ENCODE measurements at regions not wholly inside any gene's neighbourhood (a gene's known extent, or its start where the extent isn't known, plus 50 kb on each side); places are given as distances from the start of the nearest gene placed in this dataset.

DNA sequence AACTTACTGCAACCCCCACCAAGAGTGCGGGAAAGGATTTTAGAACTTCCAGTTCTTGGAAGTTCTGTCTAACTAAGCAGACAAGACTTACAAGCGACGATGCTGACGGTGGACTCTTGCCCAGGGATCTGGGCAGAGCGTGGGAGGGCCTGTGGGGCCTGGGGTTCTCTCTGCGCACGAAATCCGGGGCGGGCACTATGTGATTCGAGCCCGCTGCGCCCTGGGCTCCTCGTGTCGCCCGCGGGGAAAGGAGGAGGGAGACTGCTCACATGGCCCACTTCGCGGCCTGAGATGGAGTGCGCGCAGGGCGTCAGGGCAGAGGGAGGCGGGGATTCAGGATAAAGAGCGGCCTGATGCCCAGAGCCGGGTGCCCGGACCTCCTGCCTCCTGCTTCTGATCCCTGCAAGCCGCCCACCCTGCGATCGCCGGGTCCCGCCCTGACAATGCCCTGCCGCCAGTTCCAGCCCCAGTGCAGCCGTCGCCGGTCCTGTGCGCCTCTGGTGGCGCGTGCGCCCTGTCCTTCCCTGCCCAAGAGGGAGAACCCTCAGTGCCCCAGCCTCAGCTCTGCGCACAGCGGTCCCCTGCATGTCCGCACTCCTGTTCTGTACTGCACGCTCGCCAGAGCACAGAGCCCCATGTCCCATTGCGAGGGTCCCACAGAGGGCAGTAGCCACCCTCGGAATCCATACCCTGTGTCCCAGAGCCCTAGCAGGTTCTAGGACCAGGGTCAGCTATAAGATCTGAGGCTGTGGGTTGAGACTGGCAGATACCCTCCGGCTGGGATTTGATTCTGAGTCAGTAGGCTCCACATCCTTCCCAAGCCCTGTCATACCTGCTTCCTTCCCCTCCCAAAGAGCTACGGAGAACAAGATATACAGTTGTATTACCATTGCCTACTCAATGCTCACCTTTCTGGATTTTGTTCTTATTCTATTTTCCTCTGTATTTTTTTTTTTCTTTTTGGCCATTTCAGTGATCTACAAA is 99.4 kb upstream of the TMEM106B start:
- H3K27ac ChIP-seq (ENCODE audit: low read depth in 2 of 2, low read length in 2 of 2), result no peak overlapping the region
- no peaks in the 10 kb centered on the region for H3K36me3 ChIP-seq (ENCODE audit: control insufficient read depth in 2 of 2, insufficient read depth in 2 of 2, low read length in 2 of 2)
- H3K9ac ChIP-seq (ENCODE audit: low read depth in 1 of 2, low read length in 2 of 2), result no peak overlapping the region
- H3K4me3 ChIP-seq (ENCODE audit: low read length in 2 of 2), result no peak overlapping the region
- H3K4me1 ChIP-seq (ENCODE audit: control insufficient read depth in 2 of 2, insufficient read depth in 2 of 2, low read length in 2 of 2), result peaks cover 2 to 7% of the 10 kb centered on the region in 2 donors
- no peaks in the 10 kb centered on the region for H3K27me3 ChIP-seq (ENCODE audit: control insufficient read depth in 2 of 2, insufficient read depth in 2 of 2, low read length in 2 of 2)
- H3K9me3 ChIP-seq (ENCODE audit: control insufficient read depth in 2 of 2, low read length in 2 of 2), result no peaks in the 10 kb centered on the region

DNA sequence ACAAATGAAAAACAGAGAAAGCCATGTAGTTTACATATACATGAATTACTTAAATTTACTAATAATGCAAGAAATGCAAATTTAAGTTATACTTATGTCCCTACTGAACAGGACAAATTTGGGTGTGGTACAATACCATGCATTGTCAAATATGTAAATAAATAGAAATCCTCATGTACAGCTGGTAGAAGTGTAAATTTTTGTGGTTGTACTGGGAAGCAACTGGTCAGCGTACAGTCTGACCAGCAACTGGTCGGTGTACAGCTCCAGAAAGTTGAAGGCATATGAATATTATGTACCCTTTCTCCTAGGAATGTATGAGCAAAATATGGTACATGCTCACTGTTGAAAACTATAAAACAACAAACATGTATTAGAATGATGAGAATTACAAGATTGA is 93.9 kb upstream of the TMEM106B start:
- no peaks in the 10 kb centered on the region for H3K9me3 ChIP-seq (ENCODE audit: control insufficient read depth in 2 of 2, low read length in 2 of 2)
- H3K4me1 ChIP-seq (ENCODE audit: control insufficient read depth in 2 of 2, insufficient read depth in 2 of 2, low read length in 2 of 2), result no peaks in the 10 kb centered on the region
- H3K27me3 ChIP-seq (ENCODE audit: control insufficient read depth in 2 of 2, insufficient read depth in 2 of 2, low read length in 2 of 2), result no peaks in the 10 kb centered on the region
- no peak overlapping the region for H3K4me3 ChIP-seq (ENCODE audit: low read length in 2 of 2)
- H3K27ac ChIP-seq (ENCODE audit: low read depth in 2 of 2, low read length in 2 of 2), result no peak overlapping the region
- no peaks in the 10 kb centered on the region for H3K36me3 ChIP-seq (ENCODE audit: control insufficient read depth in 2 of 2, insufficient read depth in 2 of 2, low read length in 2 of 2)
- H3K9ac ChIP-seq (ENCODE audit: low read depth in 1 of 2, low read length in 2 of 2), result no peak overlapping the region

DNA sequence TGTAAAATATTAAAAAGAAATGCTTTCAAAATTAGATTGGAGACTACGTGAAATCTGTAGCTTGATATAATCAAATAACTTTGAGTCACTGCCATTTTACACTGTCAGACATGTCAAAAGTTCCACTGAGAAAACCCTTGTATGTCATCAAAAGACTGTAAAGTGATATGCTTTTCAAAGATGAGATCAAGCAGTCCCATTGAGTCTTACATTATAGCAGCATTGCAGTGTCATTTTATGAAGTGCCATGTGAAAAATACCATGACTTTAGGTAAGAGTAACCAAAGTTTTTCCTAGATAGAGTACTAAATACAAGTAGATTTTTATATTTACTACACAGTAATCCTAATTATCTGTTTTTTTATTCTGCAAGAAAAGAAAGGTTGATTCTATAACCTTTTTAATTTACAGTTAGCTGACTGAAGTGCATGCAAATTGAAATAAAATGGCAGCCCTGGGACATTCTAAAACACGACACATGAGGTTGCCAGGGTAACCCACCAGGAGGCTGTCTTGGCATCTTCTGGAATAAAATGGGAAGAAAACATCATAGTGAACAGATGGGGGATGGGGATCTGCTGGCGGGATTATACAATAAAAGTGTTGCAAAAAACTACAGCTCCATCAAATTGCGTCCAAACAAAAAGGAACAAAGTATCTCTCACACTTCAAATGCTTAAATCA is 91.3 kb upstream of the TMEM106B start:
- Histone ChIP-seq H3K36me3 (ENCODE audit: control insufficient read depth in 2 of 2, insufficient read depth in 2 of 2, low read length in 2 of 2) (no peaks in the 10 kb centered on the region), H3K27me3 (ENCODE audit: control insufficient read depth in 2 of 2, insufficient read depth in 2 of 2, low read length in 2 of 2) (no peaks in the 10 kb centered on the region), H3K9ac (ENCODE audit: low read depth in 1 of 2, low read length in 2 of 2) (no peak overlapping the region), H3K27ac (ENCODE audit: low read depth in 2 of 2, low read length in 2 of 2) (no peak overlapping the region), H3K4me1 (ENCODE audit: control insufficient read depth in 2 of 2, insufficient read depth in 2 of 2, low read length in 2 of 2) (no peaks in the 10 kb centered on the region), H3K9me3 (ENCODE audit: control insufficient read depth in 2 of 2, low read length in 2 of 2) (no peaks in the 10 kb centered on the region), H3K4me3 (ENCODE audit: low read length in 2 of 2) (no peak overlapping the region)

GRCh38 chr7:12120632-12121031 is 90.5 kb upstream of the TMEM106B start:
- no peaks in the 10 kb centered on the region for H3K27me3 ChIP-seq (ENCODE audit: control insufficient read depth in 2 of 2, insufficient read depth in 2 of 2, low read length in 2 of 2)
- H3K27ac ChIP-seq (ENCODE audit: low read depth in 2 of 2, low read length in 2 of 2), result no peak overlapping the region
- no peaks in the 10 kb centered on the region for H3K36me3 ChIP-seq (ENCODE audit: control insufficient read depth in 2 of 2, insufficient read depth in 2 of 2, low read length in 2 of 2)
- no peak overlapping the region for H3K4me3 ChIP-seq (ENCODE audit: low read length in 2 of 2)
- H3K4me1 ChIP-seq (ENCODE audit: control insufficient read depth in 2 of 2, insufficient read depth in 2 of 2, low read length in 2 of 2), result no peaks in the 10 kb centered on the region
- H3K9me3 ChIP-seq (ENCODE audit: control insufficient read depth in 2 of 2, low read length in 2 of 2), result no peaks in the 10 kb centered on the region
- no peak overlapping the region for H3K9ac ChIP-seq (ENCODE audit: low read depth in 1 of 2, low read length in 2 of 2)

DNA sequence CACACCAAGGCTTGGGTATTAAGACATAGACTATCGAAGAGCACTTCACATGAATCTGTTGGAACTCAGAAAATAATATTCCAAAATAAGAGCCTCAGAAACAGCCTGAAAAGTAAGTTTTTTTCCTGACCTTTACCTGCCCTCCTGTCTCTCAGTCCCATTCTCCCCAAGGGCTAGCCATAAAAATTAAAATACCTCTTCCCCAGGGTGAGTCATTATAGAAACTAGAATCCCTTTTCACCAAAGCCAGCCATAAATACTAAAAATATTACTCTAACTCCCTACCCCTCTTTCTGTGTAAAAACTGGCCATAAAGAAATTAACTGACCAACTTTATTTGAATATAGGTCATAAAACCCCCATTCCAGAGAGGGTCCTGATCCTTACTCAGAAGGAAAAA is 87.9 kb upstream of the TMEM106B start:
- Histone ChIP-seq H3K9ac (ENCODE audit: low read depth in 1 of 2, low read length in 2 of 2) (no peak overlapping the region), H3K4me1 (ENCODE audit: control insufficient read depth in 2 of 2, insufficient read depth in 2 of 2, low read length in 2 of 2) (no peaks in the 10 kb centered on the region), H3K36me3 (ENCODE audit: control insufficient read depth in 2 of 2, insufficient read depth in 2 of 2, low read length in 2 of 2) (no peaks in the 10 kb centered on the region), H3K9me3 (ENCODE audit: control insufficient read depth in 2 of 2, low read length in 2 of 2) (no peaks in the 10 kb centered on the region), H3K27ac (ENCODE audit: low read depth in 2 of 2, low read length in 2 of 2) (no peak overlapping the region), H3K4me3 (ENCODE audit: low read length in 2 of 2) (no peak overlapping the region), H3K27me3 (ENCODE audit: control insufficient read depth in 2 of 2, insufficient read depth in 2 of 2, low read length in 2 of 2) (no peaks in the 10 kb centered on the region)

DNA sequence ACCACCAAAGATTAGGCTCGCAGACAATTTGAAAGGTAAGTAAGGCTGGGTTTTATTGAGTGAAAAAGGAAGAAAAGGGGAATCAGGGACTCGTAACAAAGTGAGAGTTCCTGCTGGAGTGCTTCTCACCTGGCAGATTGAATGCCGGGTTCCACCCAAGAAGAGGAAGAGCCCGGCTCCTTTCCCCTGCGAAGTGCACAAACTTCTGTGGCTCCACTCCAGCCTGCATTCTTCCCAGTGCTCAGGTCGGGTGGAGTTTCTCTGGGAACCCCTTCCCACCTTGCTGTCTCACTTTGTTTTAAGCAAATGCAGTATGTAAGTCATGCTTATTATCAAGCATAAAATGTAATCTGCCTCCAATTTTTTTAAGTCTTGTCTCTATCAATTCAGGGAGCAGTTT is 87.1 kb upstream of the TMEM106B start:
- H3K9me3 ChIP-seq (ENCODE audit: control insufficient read depth in 2 of 2, low read length in 2 of 2), result no peaks in the 10 kb centered on the region
- no peak overlapping the region for H3K9ac ChIP-seq (ENCODE audit: low read depth in 1 of 2, low read length in 2 of 2)
- H3K36me3 ChIP-seq (ENCODE audit: control insufficient read depth in 2 of 2, insufficient read depth in 2 of 2, low read length in 2 of 2), result no peaks in the 10 kb centered on the region
- H3K27ac ChIP-seq (ENCODE audit: low read depth in 2 of 2, low read length in 2 of 2), result no peak overlapping the region
- H3K4me1 ChIP-seq (ENCODE audit: control insufficient read depth in 2 of 2, insufficient read depth in 2 of 2, low read length in 2 of 2), result no peaks in the 10 kb centered on the region
- no peak overlapping the region for H3K4me3 ChIP-seq (ENCODE audit: low read length in 2 of 2)
- H3K27me3 ChIP-seq (ENCODE audit: control insufficient read depth in 2 of 2, insufficient read depth in 2 of 2, low read length in 2 of 2), result no peaks in the 10 kb centered on the region

- Histone ChIP-seq H3K27me3 (ENCODE audit: control insufficient read depth in 2 of 2, insufficient read depth in 2 of 2, low read length in 2 of 2) (no peaks in the 10 kb centered on the region), H3K4me3 (ENCODE audit: low read length in 2 of 2) (no peak overlapping the region), H3K36me3 (ENCODE audit: control insufficient read depth in 2 of 2, insufficient read depth in 2 of 2, low read length in 2 of 2) (no peaks in the 10 kb centered on the region), H3K9ac (ENCODE audit: low read depth in 1 of 2, low read length in 2 of 2) (no peak overlapping the region), H3K9me3 (ENCODE audit: control insufficient read depth in 2 of 2, low read length in 2 of 2) (no peaks in the 10 kb centered on the region), H3K27ac (ENCODE audit: low read depth in 2 of 2, low read length in 2 of 2) (no peak overlapping the region), H3K4me1 (ENCODE audit: control insufficient read depth in 2 of 2, insufficient read depth in 2 of 2, low read length in 2 of 2) (peaks cover 0 to 4% of the 10 kb centered on the region in 2 donors)
These were observed 83.6 kb upstream of the TMEM106B start for GRCh38 chr7:12127455-12127854.

DNA sequence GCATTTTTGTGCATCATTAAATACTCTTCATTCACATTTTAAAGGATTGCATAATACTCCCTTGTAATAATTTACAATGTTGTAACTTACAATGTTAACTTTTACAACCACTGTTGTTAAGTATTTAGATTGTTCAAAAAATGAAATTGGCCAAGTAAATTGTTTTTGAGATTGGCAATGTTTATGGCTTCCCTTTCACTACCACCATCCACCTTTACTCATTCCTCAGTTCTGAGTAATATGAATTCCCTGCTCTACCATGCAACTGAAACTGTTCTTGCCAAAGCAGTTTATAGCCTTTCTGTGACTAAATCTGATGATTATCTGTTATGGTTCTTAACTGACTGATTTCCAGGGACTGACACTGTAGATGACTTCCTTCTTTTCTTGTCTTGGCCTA is 80.5 kb upstream of the TMEM106B start:
- Histone ChIP-seq H3K4me3 (ENCODE audit: low read length in 2 of 2) (no peak overlapping the region), H3K4me1 (ENCODE audit: control insufficient read depth in 2 of 2, insufficient read depth in 2 of 2, low read length in 2 of 2) (peaks cover 0 to 4% of the 10 kb centered on the region in 2 donors), H3K27ac (ENCODE audit: low read depth in 2 of 2, low read length in 2 of 2) (no peak overlapping the region), H3K27me3 (ENCODE audit: control insufficient read depth in 2 of 2, insufficient read depth in 2 of 2, low read length in 2 of 2) (no peaks in the 10 kb centered on the region), H3K9ac (ENCODE audit: low read depth in 1 of 2, low read length in 2 of 2) (no peak overlapping the region), H3K9me3 (ENCODE audit: control insufficient read depth in 2 of 2, low read length in 2 of 2) (no peaks in the 10 kb centered on the region), H3K36me3 (ENCODE audit: control insufficient read depth in 2 of 2, insufficient read depth in 2 of 2, low read length in 2 of 2) (no peaks in the 10 kb centered on the region)

DNA sequence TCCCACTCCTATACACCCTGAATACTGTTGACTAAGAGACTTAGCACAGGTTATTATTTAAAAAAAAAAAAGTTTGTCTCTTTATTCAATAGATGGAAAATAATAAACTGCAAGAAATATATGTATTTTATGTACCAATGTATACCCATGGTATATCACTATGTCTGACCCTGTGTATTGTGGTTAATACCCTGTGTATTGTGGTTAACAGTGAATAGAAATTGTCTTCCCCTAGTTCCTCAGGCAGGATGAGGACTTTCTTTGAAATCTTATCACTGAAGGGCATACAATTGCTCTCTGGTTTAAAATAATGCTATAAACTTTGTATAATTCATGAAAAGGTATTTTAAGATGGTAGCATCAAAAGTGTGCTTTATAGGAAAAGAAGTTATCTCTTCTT is 80.0 kb upstream of the TMEM106B start:
- no peaks in the 10 kb centered on the region for H3K27me3 ChIP-seq (ENCODE audit: control insufficient read depth in 2 of 2, insufficient read depth in 2 of 2, low read length in 2 of 2)
- H3K36me3 ChIP-seq (ENCODE audit: control insufficient read depth in 2 of 2, insufficient read depth in 2 of 2, low read length in 2 of 2), result no peaks in the 10 kb centered on the region
- H3K9me3 ChIP-seq (ENCODE audit: control insufficient read depth in 2 of 2, low read length in 2 of 2), result no peaks in the 10 kb centered on the region
- H3K9ac ChIP-seq (ENCODE audit: low read depth in 1 of 2, low read length in 2 of 2), result no peak overlapping the region
- no peak overlapping the region for H3K27ac ChIP-seq (ENCODE audit: low read depth in 2 of 2, low read length in 2 of 2)
- no peak overlapping the region for H3K4me3 ChIP-seq (ENCODE audit: low read length in 2 of 2)
- H3K4me1 ChIP-seq (ENCODE audit: control insufficient read depth in 2 of 2, insufficient read depth in 2 of 2, low read length in 2 of 2), result peaks cover 0 to 4% of the 10 kb centered on the region in 2 donors

GRCh38 chr7:12133865-12134264 is 77.2 kb upstream of the TMEM106B start:
- no peak overlapping the region for H3K27ac ChIP-seq (ENCODE audit: low read depth in 2 of 2, low read length in 2 of 2)
- H3K27me3 ChIP-seq (ENCODE audit: control insufficient read depth in 2 of 2, insufficient read depth in 2 of 2, low read length in 2 of 2), result no peaks in the 10 kb centered on the region
- H3K4me3 ChIP-seq (ENCODE audit: low read length in 2 of 2), result no peak overlapping the region
- no peak overlapping the region for H3K9ac ChIP-seq (ENCODE audit: low read depth in 1 of 2, low read length in 2 of 2)
- peaks cover 0 to 4% of the 10 kb centered on the region in 2 donors for H3K4me1 ChIP-seq (ENCODE audit: control insufficient read depth in 2 of 2, insufficient read depth in 2 of 2, low read length in 2 of 2)
- no peaks in the 10 kb centered on the region for H3K9me3 ChIP-seq (ENCODE audit: control insufficient read depth in 2 of 2, low read length in 2 of 2)
- no peaks in the 10 kb centered on the region for H3K36me3 ChIP-seq (ENCODE audit: control insufficient read depth in 2 of 2, insufficient read depth in 2 of 2, low read length in 2 of 2)

All from mucosa of rectum (tissue), 2 donors.